ENCODE measurements at regions not wholly inside any gene's neighbourhood (a gene's known extent, or its start where the extent isn't known, plus 50 kb on each side); places are given as distances from the start of the nearest gene placed in this dataset.

- no peak overlapping the region for H3K4me3 ChIP-seq (ENCODE audit: low read length)
- no peak for TF ChIP-seq CTCF (conservative IDR thresholded peaks at IDR 0.05)
- no peak overlapping the region for H3K27ac Mint-ChIP-seq
- no peaks in the 10 kb centered on the region for H3K4me1 ChIP-seq (ENCODE audit: control insufficient read depth, insufficient read depth, low read length)
- no peaks in the 10 kb centered on the region for H3K36me3 ChIP-seq (ENCODE audit: control insufficient read depth, insufficient read depth, low read length)
- no peaks in the 10 kb centered on the region for H3K27me3 ChIP-seq (ENCODE audit: control insufficient read depth, insufficient read depth, low read length, poor library complexity, severe bottlenecking)
- no peaks in the 10 kb centered on the region for H3K9me3 ChIP-seq (ENCODE audit: control insufficient read depth, low read length)
- H3K9ac ChIP-seq (ENCODE audit: extremely low read depth, low read length, poor library complexity, severe bottlenecking) = no peak overlapping the region
- WGBS, 2 experiments (ENCODE audit: insufficient coverage in 1 of 2, insufficient read length in 1 of 2) = 90% methylated on average over 2 of the region's 2 CpGs; no CpG with 5 or more reads in 1 of the 2 experiments
- no peaks in the 10 kb centered on the region for H3K36me3 Mint-ChIP-seq (ENCODE audit: low read depth)
- H3K9me3 Mint-ChIP-seq = peaks cover 6% of the 10 kb centered on the region
- H3K27ac ChIP-seq (ENCODE audit: low read depth, low read length) = no peak overlapping the region
- peak; percentile 36 for DNase-seq
- no peak overlapping the region for H3K4me3 Mint-ChIP-seq
- no peaks in the 10 kb centered on the region for H3K4me1 Mint-ChIP-seq
- H3K27me3 Mint-ChIP-seq (ENCODE audit: insufficient read depth) = no peaks in the 10 kb centered on the region
Observed at GRCh38 chr5:99334936-99335335, 406.1 kb upstream of the CHD1 start.

- no peak for DNase-seq
- 100% methylated on average over 1 of the region's 1 CpG; no CpG with 5 or more reads in 1 of the 2 experiments for WGBS, 2 experiments (ENCODE audit: insufficient coverage in 1 of 2, insufficient read length in 1 of 2)
- no peaks in the 10 kb centered on the region for H3K9me3 Mint-ChIP-seq
- no peaks in the 10 kb centered on the region for H3K27me3 Mint-ChIP-seq (ENCODE audit: insufficient read depth)
- Histone ChIP-seq H3K27ac (ENCODE audit: low read depth, low read length) (no peak overlapping the region), H3K9ac (ENCODE audit: extremely low read depth, low read length, poor library complexity, severe bottlenecking) (no peak overlapping the region), H3K36me3 (ENCODE audit: control insufficient read depth, insufficient read depth, low read length) (no peaks in the 10 kb centered on the region), H3K27me3 (ENCODE audit: control insufficient read depth, insufficient read depth, low read length, poor library complexity, severe bottlenecking) (no peaks in the 10 kb centered on the region), H3K4me3 (ENCODE audit: low read length) (no peak overlapping the region), H3K9me3 (ENCODE audit: control insufficient read depth, low read length) (no peaks in the 10 kb centered on the region), H3K4me1 (ENCODE audit: control insufficient read depth, insufficient read depth, low read length) (no peaks in the 10 kb centered on the region)
- TF ChIP-seq CTCF (conservative IDR thresholded peaks at IDR 0.05) = no peak
- no peak overlapping the region for H3K4me3 Mint-ChIP-seq
- H3K27ac Mint-ChIP-seq = no peak overlapping the region
- no peaks in the 10 kb centered on the region for H3K36me3 Mint-ChIP-seq (ENCODE audit: low read depth)
- no peaks in the 10 kb centered on the region for H3K4me1 Mint-ChIP-seq
Observed at GRCh38 chr5:99331061-99331460, 402.3 kb upstream of the CHD1 start.

- WGBS, 2 experiments (ENCODE audit: insufficient coverage in 1 of 2, insufficient read length in 1 of 2) = 66 to 74% methylated on average over 3 to 4 of the region's 5 CpGs
- peak; percentile 58 for DNase-seq
- H3K4me3 Mint-ChIP-seq = no peak overlapping the region
Observed at GRCh38 chr5:99320436-99320835, 391.6 kb upstream of the CHD1 start.

More at GRCh38 chr5:99320436-99320835, 391.6 kb upstream of the CHD1 start:
- Histone ChIP-seq H3K27ac (ENCODE audit: low read depth, low read length) (no peak overlapping the region), H3K9me3 (ENCODE audit: control insufficient read depth, low read length) (no peaks in the 10 kb centered on the region), H3K4me1 (ENCODE audit: control insufficient read depth, insufficient read depth, low read length) (no peaks in the 10 kb centered on the region), H3K4me3 (ENCODE audit: low read length) (no peak overlapping the region), H3K36me3 (ENCODE audit: control insufficient read depth, insufficient read depth, low read length) (no peaks in the 10 kb centered on the region), H3K27me3 (ENCODE audit: control insufficient read depth, insufficient read depth, low read length, poor library complexity, severe bottlenecking) (no peaks in the 10 kb centered on the region), H3K9ac (ENCODE audit: extremely low read depth, low read length, poor library complexity, severe bottlenecking) (no peak overlapping the region)
- Mint-ChIP-seq H3K27ac (no peak overlapping the region), H3K36me3 (ENCODE audit: low read depth) (no peaks in the 10 kb centered on the region), H3K27me3 (ENCODE audit: insufficient read depth) (no peaks in the 10 kb centered on the region), H3K9me3 (no peaks in the 10 kb centered on the region), H3K4me1 (no peaks in the 10 kb centered on the region)
- peak; percentile 68 for TF ChIP-seq CTCF (conservative IDR thresholded peaks at IDR 0.05)

Measured in endodermal cell (in vitro differentiated cells).